ENCODE measurements at regions not wholly inside any gene's neighbourhood (a gene's known extent, or its start where the extent isn't known, plus 50 kb on each side); places are given as distances from the start of the nearest gene placed in this dataset.

DNA sequence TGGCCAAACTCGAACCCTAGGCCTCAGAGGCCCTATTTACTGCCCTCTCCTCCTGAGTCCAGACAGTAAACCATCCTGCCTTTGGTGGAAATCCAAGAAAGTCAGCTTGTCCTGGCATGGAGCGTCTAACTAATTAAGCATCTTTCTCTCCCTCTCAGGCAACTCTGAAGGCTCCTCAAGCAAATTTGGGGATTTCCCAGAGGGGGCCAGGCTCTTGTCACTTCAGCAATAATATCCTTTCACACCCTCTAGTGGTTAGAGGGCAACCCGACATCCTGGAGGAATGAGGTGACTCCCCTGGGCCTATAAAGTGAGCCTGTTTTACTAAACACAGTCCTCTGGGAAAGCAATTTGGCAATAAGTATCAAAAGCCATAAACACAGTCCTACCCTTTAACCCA lies 60.4 kb downstream of the NOG start:
- TF ChIP-seq, protein P1, sequence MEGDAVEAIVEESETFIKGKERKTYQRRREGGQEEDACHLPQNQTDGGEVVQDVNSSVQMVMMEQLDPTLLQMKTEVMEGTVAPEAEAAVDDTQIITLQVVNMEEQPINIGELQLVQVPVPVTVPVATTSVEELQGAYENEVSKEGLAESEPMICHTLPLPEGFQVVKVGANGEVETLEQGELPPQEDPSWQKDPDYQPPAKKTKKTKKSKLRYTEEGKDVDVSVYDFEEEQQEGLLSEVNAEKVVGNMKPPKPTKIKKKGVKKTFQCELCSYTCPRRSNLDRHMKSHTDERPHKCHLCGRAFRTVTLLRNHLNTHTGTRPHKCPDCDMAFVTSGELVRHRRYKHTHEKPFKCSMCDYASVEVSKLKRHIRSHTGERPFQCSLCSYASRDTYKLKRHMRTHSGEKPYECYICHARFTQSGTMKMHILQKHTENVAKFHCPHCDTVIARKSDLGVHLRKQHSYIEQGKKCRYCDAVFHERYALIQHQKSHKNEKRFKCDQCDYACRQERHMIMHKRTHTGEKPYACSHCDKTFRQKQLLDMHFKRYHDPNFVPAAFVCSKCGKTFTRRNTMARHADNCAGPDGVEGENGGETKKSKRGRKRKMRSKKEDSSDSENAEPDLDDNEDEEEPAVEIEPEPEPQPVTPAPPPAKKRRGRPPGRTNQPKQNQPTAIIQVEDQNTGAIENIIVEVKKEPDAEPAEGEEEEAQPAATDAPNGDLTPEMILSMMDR (IDR thresholded peaks at IDR 0.05): peak in 3 of 6 experiments; percentile 20 to 40 (median 30)
- no peak for TF ChIP-seq POLR2A (IDR thresholded peaks at IDR 0.05)

Measured in thyroid gland (tissue), 4 donors.